ENCODE measurements at regions not wholly inside any gene's neighbourhood (a gene's known extent, or its start where the extent isn't known, plus 50 kb on each side); places are given as distances from the start of the nearest gene placed in this dataset.

- Histone ChIP-seq H3K27me3 (ENCODE audit: control insufficient read depth, insufficient read depth, low read length) (peaks cover 2% of the 10 kb centered on the region), H4K20me1 (ENCODE audit: insufficient read depth, low read length) (no peaks in the 10 kb centered on the region), H2BK120ac (ENCODE audit: low read depth, low read length) (no peak overlapping the region), H3K18ac (ENCODE audit: low read depth, low read length) (no peak overlapping the region), H4K8ac (ENCODE audit: low read depth in 2 of 2, low read length in 2 of 2) (no peak overlapping the region), H3K9ac (ENCODE audit: low read depth, low read length) (no peak overlapping the region), H3K4me1 (ENCODE audit: control insufficient read depth, insufficient read depth, low read length) (no peaks in the 10 kb centered on the region), H3K4ac (ENCODE audit: low read depth, low read length) (no peak overlapping the region), H3K27ac (ENCODE audit: insufficient read depth, low read length) (no peak overlapping the region), H3K23ac (ENCODE audit: low read depth, low read length) (no peak overlapping the region), H3K14ac (replicated peaks; ENCODE audit: low read depth, low read length) (no peak overlapping the region), H2AK5ac (ENCODE audit: low read depth, low read length) (no peak overlapping the region), H2AK9ac (replicated peaks; ENCODE audit: low read depth, low read length, poor library complexity) (no peak overlapping the region), H3K4me3 (ENCODE audit: insufficient read depth, low read depth, low read length) (no peak overlapping the region), H3K4me2 (ENCODE audit: low read depth, low read length) (no peak overlapping the region), H2AFZ (replicated peaks; ENCODE audit: low read length, poor library complexity) (no peak overlapping the region), H2BK5ac (ENCODE audit: low read depth, low read length, poor library complexity, severe bottlenecking) (no peak overlapping the region), H3K56ac (ENCODE audit: extremely low read depth, insufficient read depth, low read length) (no peak overlapping the region), H4K5ac (ENCODE audit: low read depth, low read length) (no peak overlapping the region), H3K36me3 (ENCODE audit: control insufficient read depth, insufficient read depth, low read length) (no peaks in the 10 kb centered on the region), H2BK20ac (ENCODE audit: low read depth, low read length) (no peak overlapping the region), H3K79me1 (ENCODE audit: low read depth in 1 of 2, low read length in 2 of 2) (no peaks in the 10 kb centered on the region), H3K9me1 (ENCODE audit: insufficient read depth, low read length) (no peaks in the 10 kb centered on the region), H4K91ac (ENCODE audit: insufficient read depth, low read depth, low read length) (no peak overlapping the region), H2BK15ac (ENCODE audit: low read depth, low read length) (no peak overlapping the region), H3K9me3 (ENCODE audit: control insufficient read depth, insufficient read depth, low read length) (no peaks in the 10 kb centered on the region)
- ATAC-seq (ENCODE audit: low read depth) (no peak), DNase-seq (no peak)
- dilution Hi-C loops (cut with HindIII; ENCODE audit: low sequenced_read_pairs, unreplicated experiment) (no loop called here), intact Hi-C loops (cut with micrococcal nuclease) (no loop called here), in situ Hi-C loops (cut with MboI; ENCODE audit: low sequenced_read_pairs) (no loop called here)
- no TSS peak for BruUV-seq (replicated peaks)
- TF ChIP-seq RCOR1 (IDR thresholded peaks at IDR 0.05; ENCODE audit: insufficient replicate concordance, low read length) (no peak), BHLHE40 (IDR thresholded peaks at IDR 0.05; ENCODE audit: low read depth, low read length) (no peak), RFX5 (IDR thresholded peaks at IDR 0.05; ENCODE audit: low read depth, low read length) (no peak), CHD1 (IDR thresholded peaks at IDR 0.05; ENCODE audit: low read depth, low read length) (no peak)
- CTCF ChIA-PET: no interaction called here
- POLR2A ChIA-PET (ENCODE audit: unreplicated experiment): no interaction called here
These were observed 559.0 kb upstream of the MEF2C start for GRCh38 chr5:89441965-89442364.
